NCI-H146 (cell line): ENCODE measurements at regions not wholly inside any gene's neighbourhood (a gene's known extent, or its start where the extent isn't known, plus 50 kb on each side); places are given as distances from the start of the nearest gene placed in this dataset.
A peak's percentile ranks its signal among the peaks of the same experiment; 100 is the strongest.

Experiments used
- DNase-seq: peaks from one replicate; lab custom pipeline; 2025; lab: John Stamatoyannopoulos, UW

GRCh38 chr14:29217813-29218450, 451.3 kb downstream of the FOXG1 start:
- DNase-seq = peak; percentile 51

DNA sequence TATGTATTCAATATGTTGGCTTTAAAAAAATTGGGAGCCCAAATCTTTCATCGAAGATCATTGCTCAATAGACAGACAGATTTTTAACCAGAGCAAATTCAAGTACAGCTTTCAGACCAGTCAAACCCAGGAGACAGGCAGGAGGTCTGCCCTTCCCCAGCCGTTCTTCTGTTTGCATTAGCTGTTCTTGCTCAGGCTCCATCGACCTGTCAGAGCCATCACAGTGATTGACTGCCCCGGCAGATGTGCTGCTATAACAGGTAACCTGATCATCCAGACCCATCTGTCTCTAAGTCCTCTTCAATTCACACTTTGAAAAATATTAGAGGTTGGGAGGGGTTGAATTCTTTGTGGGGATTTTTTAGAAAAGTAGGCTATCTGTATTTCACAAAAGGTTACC, 453.5 kb downstream of the FOXG1 start:
- peak; percentile 98 for DNase-seq

DNA sequence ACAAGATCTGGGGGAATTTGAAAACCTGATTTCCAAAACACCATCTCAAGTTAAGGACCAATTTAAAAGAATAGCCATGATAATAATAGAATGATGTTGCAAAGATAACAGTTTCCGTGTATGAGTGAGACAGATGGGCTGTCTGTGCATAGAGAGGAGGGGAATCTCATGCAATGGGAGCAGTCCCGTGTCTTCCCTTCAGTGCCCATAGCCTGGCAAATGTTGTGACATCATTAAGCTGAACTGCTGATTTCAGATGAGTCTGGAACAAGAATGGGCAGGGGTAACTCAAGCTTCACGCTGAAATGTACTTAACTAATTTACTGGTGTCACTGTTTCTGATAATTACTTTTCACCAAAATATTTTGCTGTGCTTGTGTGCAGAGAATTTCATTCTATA, 454.0 kb downstream of the FOXG1 start:
- DNase-seq = peak; percentile 83

DNA sequence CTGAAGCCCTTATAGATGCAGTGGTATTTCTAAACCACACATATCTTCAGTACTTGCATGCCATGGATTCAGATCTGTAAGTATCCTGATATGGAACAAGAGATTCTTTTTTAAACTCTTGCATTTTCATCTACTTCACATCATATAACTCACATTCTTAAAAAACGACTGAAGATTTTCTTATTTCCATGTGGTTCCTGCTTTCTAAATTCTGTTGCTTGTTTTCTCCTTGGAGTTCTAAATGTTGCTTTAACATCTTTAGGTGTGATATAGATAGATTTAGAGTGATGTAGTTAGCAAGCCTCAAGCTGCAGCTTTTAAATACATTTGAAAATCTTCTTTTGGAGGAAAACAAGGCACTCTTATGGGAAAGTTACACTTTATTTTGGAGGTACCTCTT, 455.4 kb downstream of the FOXG1 start:
- DNase-seq = no peak

- DNase-seq = peak; percentile 88
Observed at GRCh38 chr14:29222671-29223268, 456.2 kb downstream of the FOXG1 start.

- DNase-seq = no peak
Observed at GRCh38 chr14:29223947-29224346, 457.4 kb downstream of the FOXG1 start.

DNA sequence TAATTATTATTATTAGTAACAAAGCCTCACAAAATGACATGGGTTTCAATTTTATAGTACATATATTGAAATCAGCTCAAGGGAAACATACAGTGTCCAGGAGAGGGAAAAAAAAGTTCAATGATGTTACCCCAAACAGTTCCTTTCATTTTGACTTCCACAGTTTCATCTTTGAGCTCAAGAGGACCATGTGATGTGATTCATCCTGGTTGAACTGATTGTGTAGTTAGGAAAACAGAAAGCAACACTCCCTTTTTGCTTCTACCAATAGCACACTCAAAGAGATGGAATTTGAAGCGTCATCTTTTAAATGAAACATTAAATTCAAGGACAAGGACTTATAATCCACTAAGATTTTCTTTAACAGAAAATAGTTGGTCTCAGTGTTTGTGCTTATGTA, 461.0 kb downstream of the FOXG1 start:
- no peak for DNase-seq

GRCh38 chr14:29232153-29232552, 465.6 kb downstream of the FOXG1 start:
- no peak for DNase-seq

GRCh38 chr14:29232711-29233110, 466.1 kb downstream of the FOXG1 start:
- no peak for DNase-seq

DNA sequence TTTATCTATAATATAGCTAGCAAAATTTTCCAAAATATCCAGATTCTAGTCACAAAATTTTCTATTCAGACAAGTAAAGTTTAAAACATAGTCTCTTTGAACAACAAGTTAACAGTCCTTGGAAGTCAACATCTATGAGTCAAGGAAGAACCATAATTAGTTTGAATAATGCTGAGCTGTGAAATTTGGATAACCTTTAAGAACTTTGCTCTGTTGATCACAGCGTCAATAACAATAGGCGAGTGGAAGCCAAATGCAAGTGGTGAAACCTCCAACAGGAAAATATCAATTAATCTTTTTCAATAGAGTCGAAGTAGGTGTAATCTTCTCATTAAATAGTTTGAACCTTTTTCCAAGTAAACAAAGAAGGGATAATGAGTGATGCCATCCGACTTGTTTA, 466.6 kb downstream of the FOXG1 start:
- DNase-seq = no peak

GRCh38 chr14:29235991-29236390, 469.4 kb downstream of the FOXG1 start:
- DNase-seq = no peak

DNA sequence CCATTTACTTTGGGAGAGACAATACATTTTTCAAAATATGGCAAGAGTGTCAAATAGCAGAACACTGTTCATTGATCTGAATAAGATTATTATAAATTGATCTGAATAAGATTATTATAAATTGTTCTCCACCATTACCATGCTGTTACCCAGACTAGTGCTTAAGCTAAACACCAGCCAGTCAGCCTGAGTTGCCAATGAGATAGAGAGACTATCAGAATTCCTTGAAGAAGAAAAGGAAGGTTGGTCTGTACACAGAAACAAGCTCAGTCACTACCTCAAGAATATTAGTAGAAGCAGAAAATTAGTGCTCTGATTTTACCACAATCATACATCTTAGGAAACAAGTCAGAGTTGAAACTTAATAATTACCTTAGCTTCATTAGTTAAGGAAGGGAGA, 469.8 kb downstream of the FOXG1 start:
- no peak for DNase-seq

DNA sequence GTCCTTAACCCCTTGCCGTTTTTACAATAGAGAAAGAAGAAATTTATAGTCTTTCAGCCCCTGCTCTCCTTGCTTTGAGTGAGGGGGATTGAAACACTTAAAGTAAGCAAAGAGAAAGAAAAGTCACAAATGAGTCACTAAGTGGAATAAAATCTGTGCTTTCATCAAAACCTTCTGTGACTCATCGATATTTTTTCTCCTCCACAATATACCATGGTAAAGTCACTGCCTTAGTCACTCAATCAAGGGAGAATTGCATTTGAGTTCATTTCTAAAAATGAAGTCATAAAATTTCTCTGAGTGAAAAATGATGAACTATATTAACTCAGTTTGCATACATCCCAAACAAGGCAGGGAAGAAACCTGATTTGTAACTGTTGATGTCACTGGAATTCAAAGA, 470.3 kb downstream of the FOXG1 start:
- DNase-seq = no peak

DNA sequence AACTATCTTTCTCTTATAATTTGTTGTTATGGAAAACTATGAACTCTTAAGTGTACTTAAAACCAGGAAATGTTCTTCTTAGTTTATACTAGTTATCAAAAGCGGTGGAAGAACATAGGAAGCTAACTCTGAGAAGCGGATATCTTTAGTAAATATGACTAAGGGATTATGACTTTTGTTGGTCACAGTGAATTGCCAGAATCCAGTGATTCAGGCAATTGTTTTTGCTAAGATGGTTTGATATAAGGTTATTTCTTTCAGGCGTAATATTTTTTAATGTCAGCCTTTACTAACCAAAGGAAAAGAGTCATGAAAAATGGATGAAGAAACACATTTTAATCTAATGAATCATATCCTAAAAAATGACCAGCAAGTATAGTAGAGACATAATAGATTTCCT, 473.5 kb downstream of the FOXG1 start:
- no peak for DNase-seq

- peak; percentile 96 for DNase-seq
Observed at GRCh38 chr14:29242755-29243754, 476.5 kb downstream of the FOXG1 start.

GRCh38 chr14:29255692-29256091, 489.1 kb downstream of the FOXG1 start:
- no peak for DNase-seq

GRCh38 chr14:29262979-29263378, 496.4 kb downstream of the FOXG1 start:
- no peak for DNase-seq

GRCh38 chr14:29264865-29265264, 498.3 kb downstream of the FOXG1 start:
- no peak for DNase-seq

DNA sequence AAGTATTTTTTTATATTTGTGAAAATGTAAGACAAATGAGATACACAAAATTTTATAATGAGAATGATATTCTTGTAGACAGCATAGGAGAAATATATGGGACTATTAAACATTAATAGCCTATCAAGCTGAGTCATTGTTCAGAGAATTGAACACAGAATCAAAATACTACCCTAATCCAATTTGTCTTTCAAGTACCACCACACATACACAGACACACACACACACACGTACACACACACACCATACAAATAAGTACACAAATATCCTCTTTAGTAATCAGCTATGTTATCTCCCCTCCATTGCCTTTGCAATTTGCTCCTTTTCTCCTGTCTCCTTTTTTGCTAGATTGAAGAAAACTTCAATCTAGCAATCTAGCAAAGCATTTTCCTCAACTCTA, 499.3 kb downstream of the FOXG1 start:
- no peak for DNase-seq

GRCh38 chr14:29271669-29272068, 505.1 kb downstream of the FOXG1 start:
- no peak for DNase-seq

DNA sequence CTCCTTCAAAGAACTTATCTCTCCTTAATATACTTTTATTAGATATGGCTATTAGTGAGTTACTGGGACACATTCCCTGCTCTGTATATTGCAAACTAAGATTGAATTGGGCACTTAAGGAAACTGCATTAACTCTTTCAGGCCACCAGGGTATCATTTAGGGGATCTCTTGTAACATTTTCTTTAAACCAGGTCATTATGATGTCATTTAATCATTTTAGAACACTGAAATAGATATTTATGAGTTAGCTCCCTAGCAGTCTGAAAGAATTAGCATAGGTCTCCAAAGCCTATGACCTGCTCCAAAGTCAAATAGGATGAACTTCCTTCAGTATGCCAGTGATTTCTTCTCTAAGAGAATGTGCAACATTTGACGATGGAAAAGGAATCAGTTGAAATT, 506.9 kb downstream of the FOXG1 start:
- no peak for DNase-seq

- peak; percentile 67 for DNase-seq
Observed at GRCh38 chr14:29274890-29275596, 508.5 kb downstream of the FOXG1 start.
